Gastroesophageal sphincter (tissue), 3 donors: ENCODE measurements at regions not wholly inside any gene's neighbourhood (a gene's known extent, or its start where the extent isn't known, plus 50 kb on each side); places are given as distances from the start of the nearest gene placed in this dataset.

Source experiments
- POLR2A ChIP-seq, 2 donors: fragments of 450-650 bp; IDR thresholded peaks; one replicate each; pipeline ENCODE4 v1.6.1; 2017; ENCODE audit warnings: antibody characterized with exemption in 2 of 2, mild to moderate bottlenecking in 2 of 2, moderate library complexity in 1 of 2
- TF ChIP-seq, protein P1 (sequence below), 4 experiments: fragments of 200-600 bp in 2 of 4; fragments of 450-650 bp in 2 of 4; sonication (generic) in 1 of 4; IDR thresholded peaks; one replicate each; pipeline ENCODE4 v1.5.1; 2017 to 2019; ENCODE audit warnings: antibody characterized with exemption in 4 of 4, mild to moderate bottlenecking in 2 of 4, moderate library complexity in 2 of 4

DNA sequence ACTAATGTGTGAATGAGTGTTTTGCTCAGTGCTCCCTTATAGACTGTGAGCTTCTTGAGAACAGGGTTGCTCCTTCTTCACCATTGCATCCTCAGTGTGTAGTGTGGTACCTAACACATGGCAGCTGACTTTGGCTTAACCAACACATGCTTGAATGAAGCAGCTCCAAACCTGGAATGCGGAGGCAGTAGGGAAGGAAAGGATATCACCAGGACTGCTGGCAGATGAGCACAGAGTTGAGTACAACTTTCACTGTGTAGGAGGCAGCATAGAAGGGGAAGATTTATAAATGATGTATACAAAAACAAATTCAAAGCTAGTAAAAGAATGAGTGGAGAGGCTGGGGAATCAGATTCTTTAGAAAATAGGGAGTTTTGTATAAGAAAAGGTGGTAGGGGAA, 174.3 kb downstream of the SLIT2 start:
- TF ChIP-seq, protein P1, sequence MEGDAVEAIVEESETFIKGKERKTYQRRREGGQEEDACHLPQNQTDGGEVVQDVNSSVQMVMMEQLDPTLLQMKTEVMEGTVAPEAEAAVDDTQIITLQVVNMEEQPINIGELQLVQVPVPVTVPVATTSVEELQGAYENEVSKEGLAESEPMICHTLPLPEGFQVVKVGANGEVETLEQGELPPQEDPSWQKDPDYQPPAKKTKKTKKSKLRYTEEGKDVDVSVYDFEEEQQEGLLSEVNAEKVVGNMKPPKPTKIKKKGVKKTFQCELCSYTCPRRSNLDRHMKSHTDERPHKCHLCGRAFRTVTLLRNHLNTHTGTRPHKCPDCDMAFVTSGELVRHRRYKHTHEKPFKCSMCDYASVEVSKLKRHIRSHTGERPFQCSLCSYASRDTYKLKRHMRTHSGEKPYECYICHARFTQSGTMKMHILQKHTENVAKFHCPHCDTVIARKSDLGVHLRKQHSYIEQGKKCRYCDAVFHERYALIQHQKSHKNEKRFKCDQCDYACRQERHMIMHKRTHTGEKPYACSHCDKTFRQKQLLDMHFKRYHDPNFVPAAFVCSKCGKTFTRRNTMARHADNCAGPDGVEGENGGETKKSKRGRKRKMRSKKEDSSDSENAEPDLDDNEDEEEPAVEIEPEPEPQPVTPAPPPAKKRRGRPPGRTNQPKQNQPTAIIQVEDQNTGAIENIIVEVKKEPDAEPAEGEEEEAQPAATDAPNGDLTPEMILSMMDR (IDR thresholded peaks at IDR 0.05): no peak
- no peak for TF ChIP-seq POLR2A (IDR thresholded peaks at IDR 0.05)
